Astrocyte (in vitro differentiated cells and primary cell): ENCODE measurements at regions not wholly inside any gene's neighbourhood (a gene's known extent, or its start where the extent isn't known, plus 50 kb on each side); places are given as distances from the start of the nearest gene placed in this dataset.

Source experiments
- DNase-seq: peaks from one replicate; pipeline ENCODE4 v3.0.0-alpha.2; 2010; ENCODE audit warnings: low read depth
- FAIRE-seq: peaks from 2 replicates; lab custom pipeline; 2011; peaks lifted over from hg19 to GRCh38; lab: Jason Lieb, UNC
- H2AFZ ChIP-seq: 2 replicates; pipeline ENCODE4 v1.6.0; 2012; ENCODE audit warnings: low read depth, low read length, inconsistent platforms
- H3K27ac ChIP-seq: 2 replicates; pipeline ENCODE4 v1.5.1; 2011; ENCODE audit warnings: low read depth, low read length, inconsistent platforms
- H3K27me3 ChIP-seq: 2 replicates; pipeline ENCODE4 v1.6.0; 2011; ENCODE audit warnings: low read length, inconsistent platforms; ENCODE audit not compliant: insufficient read depth
- H3K36me3 ChIP-seq: 2 replicates; pipeline ENCODE4 v1.5.1; 2011; ENCODE audit warnings: low read length, inconsistent platforms; ENCODE audit not compliant: insufficient read depth
- H3K4me1 ChIP-seq: 2 replicates; pipeline ENCODE4 v1.5.1; 2011; ENCODE audit warnings: low read length, inconsistent platforms; ENCODE audit not compliant: insufficient read depth
- H3K4me2 ChIP-seq: 2 replicates; pipeline ENCODE4 v1.6.0; 2012; ENCODE audit warnings: low read length, inconsistent platforms
- H3K4me3 ChIP-seq: 2 replicates; pipeline ENCODE4 v1.5.1; 2011; ENCODE audit warnings: low read depth, mild to moderate bottlenecking, low read length, inconsistent platforms; ENCODE audit not compliant: insufficient read depth
- H3K79me2 ChIP-seq: 2 replicates; pipeline ENCODE4 v1.6.0; 2012; ENCODE audit warnings: mild to moderate bottlenecking, low read length, inconsistent platforms; ENCODE audit not compliant: insufficient read depth
- H3K9ac ChIP-seq: 2 replicates; pipeline ENCODE4 v1.6.0; 2012; ENCODE audit warnings: mild to moderate bottlenecking, low read length, inconsistent platforms
- H3K9me3 ChIP-seq: 2 replicates; pipeline ENCODE4 v1.5.1; 2012; ENCODE audit warnings: low read depth, mild to moderate bottlenecking, low read length, inconsistent platforms; ENCODE audit not compliant: insufficient read depth
- H4K20me1 ChIP-seq: 2 replicates; pipeline ENCODE4 v1.6.0; 2012; ENCODE audit warnings: low read length, inconsistent platforms; ENCODE audit not compliant: insufficient read depth
- H3K27ac Mint-ChIP-seq: one replicate; pipeline ENCODE4 v1.8.0; 2021; ENCODE audit warnings: mild to moderate bottlenecking, mixed read lengths; ENCODE audit not compliant: unreplicated experiment
- H3K27me3 Mint-ChIP-seq: one replicate; pipeline ENCODE4 v1.8.0; 2021; ENCODE audit warnings: low read depth, mixed read lengths; ENCODE audit not compliant: unreplicated experiment
- H3K36me3 Mint-ChIP-seq: one replicate; pipeline ENCODE4 v1.8.0; 2021; ENCODE audit warnings: low read depth, mixed read lengths; ENCODE audit not compliant: unreplicated experiment
- H3K4me1 Mint-ChIP-seq: one replicate; pipeline ENCODE4 v1.8.0; 2021; ENCODE audit warnings: low read depth, mixed read lengths; ENCODE audit not compliant: unreplicated experiment
- H3K4me3 Mint-ChIP-seq: one replicate; pipeline ENCODE4 v1.8.0; 2021; ENCODE audit warnings: mild to moderate bottlenecking, moderate library complexity, mixed read lengths; ENCODE audit not compliant: unreplicated experiment
- H3K9me3 Mint-ChIP-seq: one replicate; pipeline ENCODE4 v1.8.0; 2021; ENCODE audit warnings: mild to moderate bottlenecking, mixed read lengths; ENCODE audit not compliant: unreplicated experiment
- CTCF ChIP-seq: IDR thresholded peaks from 2 replicates; pipeline ENCODE4 v1.5.1; 2011; ENCODE audit warnings: low read depth, mild to moderate bottlenecking, inconsistent platforms, low read length, moderate library complexity; ENCODE audit not compliant: insufficient read depth
- EZH2 ChIP-seq: IDR thresholded peaks from 2 replicates; pipeline ENCODE4 v1.6.1; 2012; ENCODE audit warnings: mild to moderate bottlenecking, low read length, inconsistent platforms; ENCODE audit not compliant: insufficient read depth

GRCh38 chr20:39632757-39633156 lies 670.6 kb downstream of the DHX35 start:
- peaks cover 16% of the 10 kb centered on the region for H3K27me3 Mint-ChIP-seq
- no peak overlapping the region for H3K27ac Mint-ChIP-seq
- DNase-seq (no peak), FAIRE-seq (no peak)
- no peak overlapping the region for H3K27ac ChIP-seq
- H2AFZ ChIP-seq = no peak overlapping the region
- H3K4me1 ChIP-seq = no peaks in the 10 kb centered on the region
- no peaks in the 10 kb centered on the region for H4K20me1 ChIP-seq
- H3K4me3 Mint-ChIP-seq = no peak overlapping the region
- TF ChIP-seq EZH2 (no peak), CTCF (no peak)
- H3K9ac ChIP-seq = no peak overlapping the region
- no peaks in the 10 kb centered on the region for H3K9me3 Mint-ChIP-seq
- H3K4me3 ChIP-seq = no peak overlapping the region
- H3K36me3 Mint-ChIP-seq = no peaks in the 10 kb centered on the region
- H3K9me3 ChIP-seq = no peaks in the 10 kb centered on the region
- H3K36me3 ChIP-seq = no peaks in the 10 kb centered on the region
- H3K27me3 ChIP-seq = peaks cover 7% of the 10 kb centered on the region
- no peak overlapping the region for H3K4me2 ChIP-seq
- H3K79me2 ChIP-seq = no peaks in the 10 kb centered on the region
- peaks cover 12% of the 10 kb centered on the region for H3K4me1 Mint-ChIP-seq

GRCh38 chr20:39632176-39632575 lies 670.0 kb downstream of the DHX35 start:
- Histone ChIP-seq H3K79me2 (no peaks in the 10 kb centered on the region), H3K27ac (no peak overlapping the region), H4K20me1 (no peaks in the 10 kb centered on the region), H3K4me3 (no peak overlapping the region), H3K9ac (no peak overlapping the region), H2AFZ (no peak overlapping the region), H3K9me3 (no peaks in the 10 kb centered on the region), H3K36me3 (no peaks in the 10 kb centered on the region), H3K4me1 (no peaks in the 10 kb centered on the region), H3K27me3 (peaks cover 7% of the 10 kb centered on the region), H3K4me2 (no peak overlapping the region)
- no peak for TF ChIP-seq CTCF
- no peak for TF ChIP-seq EZH2
- FAIRE-seq (no peak), DNase-seq (no peak)
- Mint-ChIP-seq H3K4me1 (peaks cover 12% of the 10 kb centered on the region), H3K4me3 (no peak overlapping the region), H3K9me3 (no peaks in the 10 kb centered on the region), H3K27ac (no peak overlapping the region), H3K27me3 (peaks cover 16% of the 10 kb centered on the region), H3K36me3 (no peaks in the 10 kb centered on the region)

- no peaks in the 10 kb centered on the region for H3K4me1 ChIP-seq
- no peak overlapping the region for H3K4me3 Mint-ChIP-seq
- H3K9me3 ChIP-seq = no peaks in the 10 kb centered on the region
- no peaks in the 10 kb centered on the region for H3K36me3 Mint-ChIP-seq
- H3K9ac ChIP-seq = no peak overlapping the region
- H2AFZ ChIP-seq = no peak overlapping the region
- DNase-seq (peak; percentile 55), FAIRE-seq (peak; percentile 5)
- peaks cover 12% of the 10 kb centered on the region for H3K4me1 Mint-ChIP-seq
- no peak overlapping the region for H3K27ac ChIP-seq
- no peak overlapping the region for H3K4me2 ChIP-seq
- no peak overlapping the region for H3K4me3 ChIP-seq
- H3K36me3 ChIP-seq = no peaks in the 10 kb centered on the region
- H3K79me2 ChIP-seq = no peaks in the 10 kb centered on the region
- H3K9me3 Mint-ChIP-seq = no peaks in the 10 kb centered on the region
- peaks cover 12% of the 10 kb centered on the region for H3K27me3 Mint-ChIP-seq
- TF ChIP-seq CTCF (no peak), EZH2 (no peak)
- peaks cover 7% of the 10 kb centered on the region for H3K27me3 ChIP-seq
- no peaks in the 10 kb centered on the region for H4K20me1 ChIP-seq
- no peak overlapping the region for H3K27ac Mint-ChIP-seq
Observed at GRCh38 chr20:39631557-39631956, 669.4 kb downstream of the DHX35 start.
